ENCODE measurements at regions not wholly inside any gene's neighbourhood (a gene's known extent, or its start where the extent isn't known, plus 50 kb on each side); places are given as distances from the start of the nearest gene placed in this dataset.

DNA sequence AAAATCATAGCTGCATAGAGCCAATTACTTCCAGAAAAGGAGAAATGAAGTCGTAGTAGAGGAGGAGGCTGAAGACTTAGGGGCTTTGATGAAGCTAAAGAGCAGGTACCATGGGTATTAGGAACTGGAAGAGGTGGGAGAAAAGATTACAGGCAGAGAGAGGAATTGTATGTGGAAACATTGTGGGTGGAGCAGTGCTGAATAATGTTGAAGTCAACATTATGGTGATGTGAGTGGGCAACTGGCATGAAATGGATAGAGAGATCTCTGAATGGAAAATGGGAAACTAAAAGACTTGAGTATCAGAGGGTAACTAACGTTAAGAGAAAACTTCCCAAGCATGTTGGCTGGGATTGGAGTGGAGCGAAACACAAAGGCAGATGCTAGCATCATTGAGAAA lies 92.5 kb downstream of the AREG start:
- WGBS, 2 donors = 88% methylated on average over 3 of the region's 3 CpGs
- H3K4me3 ChIP-seq = no peak overlapping the region
- no peak overlapping the region for H3K27ac ChIP-seq
- intact Hi-C loops (cut with DNase I; ENCODE audit: low total_unique reads) = no loop called here
- no peaks in the 10 kb centered on the region for H3K9me3 ChIP-seq
- no peaks in the 10 kb centered on the region for H3K4me1 ChIP-seq
- no peaks in the 10 kb centered on the region for H3K27me3 ChIP-seq
- DNase-seq = no peak
- TF ChIP-seq POLR2A (IDR thresholded peaks at IDR 0.05) = no peak
- TF ChIP-seq CTCF (IDR thresholded peaks at IDR 0.05) = no peak
- H3K36me3 ChIP-seq (ENCODE audit: low read depth, missing control alignments) = no peaks in the 10 kb centered on the region

DNA sequence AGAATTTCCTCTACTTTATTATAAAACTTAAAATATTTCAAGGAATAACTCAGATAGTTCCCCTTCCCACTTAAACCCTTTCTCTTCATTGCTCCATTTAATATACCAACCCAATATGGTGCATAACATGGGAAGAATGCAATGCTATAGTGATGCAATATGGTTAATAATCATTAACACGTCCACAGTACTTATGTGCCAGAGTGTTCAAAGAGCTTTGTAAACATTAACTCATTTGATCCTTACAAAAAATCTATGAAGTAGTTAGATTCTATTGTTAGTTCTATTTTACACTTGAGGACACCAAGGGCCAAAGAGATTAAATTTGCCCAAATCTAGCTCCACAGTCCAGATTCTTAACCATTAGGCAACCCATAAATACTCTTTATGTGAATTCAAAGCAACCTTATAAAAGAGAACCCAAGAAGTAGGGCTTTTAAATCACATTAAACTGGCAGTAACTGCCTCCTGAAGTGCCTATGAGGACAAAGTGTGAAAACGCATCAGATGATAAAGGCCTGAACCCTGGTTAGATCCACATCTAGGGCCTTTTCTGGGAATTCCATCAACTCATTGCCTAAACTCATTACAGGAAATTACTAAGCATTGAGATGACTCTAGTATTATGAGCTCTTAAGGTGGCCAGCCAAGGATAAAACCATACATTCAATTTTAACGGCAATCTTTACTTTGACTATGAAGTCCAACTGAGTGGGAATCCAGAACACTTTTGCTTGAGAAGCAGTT lies 94.3 kb downstream of the AREG start:
- Histone ChIP-seq H3K4me3 (no peak overlapping the region), H3K4me1 (no peaks in the 10 kb centered on the region), H3K27me3 (no peaks in the 10 kb centered on the region), H3K27ac (no peak overlapping the region), H3K9me3 (no peaks in the 10 kb centered on the region), H3K36me3 (ENCODE audit: low read depth, missing control alignments) (no peaks in the 10 kb centered on the region)
- TF ChIP-seq CTCF (IDR thresholded peaks at IDR 0.05) (no peak), POLR2A (IDR thresholded peaks at IDR 0.05) (no peak)
- intact Hi-C loops (cut with DNase I; ENCODE audit: low total_unique reads) = no loop called here
- 85 to 87% methylated on average over 3 of the region's 3 CpGs for WGBS, 2 donors
- DNase-seq = no peak

DNA sequence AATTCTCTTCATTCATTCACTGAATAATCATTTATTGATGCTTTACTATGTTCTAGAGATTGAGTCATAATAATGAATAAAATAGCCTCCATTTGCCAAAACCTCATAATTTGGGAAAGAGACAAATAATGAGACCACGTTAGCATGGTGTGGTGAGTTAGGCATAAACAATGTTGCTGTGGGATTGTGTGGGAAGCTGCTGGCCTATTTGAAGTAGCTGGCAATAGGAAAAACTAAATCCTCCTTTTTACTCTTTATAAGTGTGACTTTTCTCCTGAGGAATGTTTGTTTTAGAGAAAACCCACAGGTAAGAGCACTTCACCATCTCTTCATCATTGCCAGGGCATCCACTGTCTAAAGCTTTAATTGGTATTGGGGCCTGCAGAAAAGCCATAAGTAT lies 95.3 kb downstream of the AREG start:
- Histone ChIP-seq H3K36me3 (ENCODE audit: low read depth, missing control alignments) (no peaks in the 10 kb centered on the region), H3K9me3 (no peaks in the 10 kb centered on the region), H3K27me3 (no peaks in the 10 kb centered on the region), H3K27ac (no peak overlapping the region), H3K4me1 (no peaks in the 10 kb centered on the region), H3K4me3 (no peak overlapping the region)
- intact Hi-C loops (cut with DNase I; ENCODE audit: low total_unique reads) = no loop called here
- DNase-seq = no peak
- no peak for TF ChIP-seq CTCF (IDR thresholded peaks at IDR 0.05)
- no peak for TF ChIP-seq POLR2A (IDR thresholded peaks at IDR 0.05)
- 47 to 61% methylated on average over 1 of the region's 1 CpG for WGBS, 2 donors

DNA sequence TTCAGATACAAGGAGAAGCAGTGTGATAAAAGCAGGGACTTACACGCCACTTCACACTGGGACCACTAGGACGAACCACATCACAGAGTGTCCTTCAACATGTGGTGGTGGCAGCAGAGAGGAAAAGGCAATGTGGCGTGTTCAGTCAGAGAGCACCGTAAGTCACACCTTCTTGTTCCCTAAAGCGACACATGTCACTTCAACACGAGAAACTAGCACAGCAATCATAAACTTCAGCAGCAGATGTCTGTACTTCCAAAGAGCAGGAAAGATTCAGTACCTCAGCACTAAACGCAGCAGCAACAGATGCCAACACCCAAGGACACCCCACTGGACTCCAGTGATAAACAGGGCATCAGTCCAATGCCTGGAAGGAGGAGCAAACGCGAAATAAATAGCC lies 96.7 kb downstream of the AREG start:
- no peaks in the 10 kb centered on the region for H3K27me3 ChIP-seq
- DNase-seq = peak; percentile 29
- no peak overlapping the region for H3K4me3 ChIP-seq
- H3K9me3 ChIP-seq = no peaks in the 10 kb centered on the region
- no peaks in the 10 kb centered on the region for H3K36me3 ChIP-seq (ENCODE audit: low read depth, missing control alignments)
- TF ChIP-seq CTCF (IDR thresholded peaks at IDR 0.05) (no peak), POLR2A (IDR thresholded peaks at IDR 0.05) (no peak)
- no peaks in the 10 kb centered on the region for H3K4me1 ChIP-seq
- 47 to 56% methylated on average over 9 of the region's 9 CpGs for WGBS, 2 donors
- no peak overlapping the region for H3K27ac ChIP-seq
- intact Hi-C loops (cut with DNase I; ENCODE audit: low total_unique reads) = no loop called here

GRCh38 chr4:74543231-74543781 lies 98.4 kb downstream of the AREG start:
- DNase-seq = no peak
- H3K36me3 ChIP-seq (ENCODE audit: low read depth, missing control alignments) = no peaks in the 10 kb centered on the region
- no peaks in the 10 kb centered on the region for H3K9me3 ChIP-seq
- no peaks in the 10 kb centered on the region for H3K27me3 ChIP-seq
- TF ChIP-seq CTCF (IDR thresholded peaks at IDR 0.05) = no peak
- no peak for TF ChIP-seq POLR2A (IDR thresholded peaks at IDR 0.05)
- no peak overlapping the region for H3K27ac ChIP-seq
- intact Hi-C loops (cut with DNase I; ENCODE audit: low total_unique reads) = no loop called here
- WGBS, 2 donors = 22 to 32% methylated on average over 3 of the region's 3 CpGs
- H3K4me3 ChIP-seq = no peak overlapping the region
- H3K4me1 ChIP-seq = no peaks in the 10 kb centered on the region
